ENCODE measurements at regions not wholly inside any gene's neighbourhood (a gene's known extent, or its start where the extent isn't known, plus 50 kb on each side); places are given as distances from the start of the nearest gene placed in this dataset.
"Not testable (repeated sequence)": the region's sequence is repeated elsewhere in the genome, so short reads cannot be mapped to it uniquely, and the experiment has no call there.

DNA sequence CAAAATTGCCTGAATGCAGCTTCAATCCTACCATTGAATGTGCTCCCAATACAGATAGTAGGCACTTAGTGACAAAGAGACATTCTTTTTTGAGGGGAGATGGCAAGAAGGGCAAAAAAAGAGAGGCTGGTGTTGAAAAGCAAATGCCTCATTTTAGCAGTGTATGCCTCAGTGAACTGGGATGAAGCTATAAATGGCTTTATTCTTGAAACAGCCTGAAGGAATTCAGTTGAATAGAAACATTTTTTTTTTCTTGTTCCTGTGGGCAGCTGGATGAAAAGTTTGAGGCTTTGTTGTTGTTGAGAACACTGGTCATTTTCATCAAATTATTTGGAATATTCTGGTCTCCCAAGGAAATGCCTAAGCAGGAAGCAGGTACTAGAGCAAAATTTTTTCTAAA is 228.9 kb downstream of the RNF144A start:
- DNase-seq: no peak

DNA sequence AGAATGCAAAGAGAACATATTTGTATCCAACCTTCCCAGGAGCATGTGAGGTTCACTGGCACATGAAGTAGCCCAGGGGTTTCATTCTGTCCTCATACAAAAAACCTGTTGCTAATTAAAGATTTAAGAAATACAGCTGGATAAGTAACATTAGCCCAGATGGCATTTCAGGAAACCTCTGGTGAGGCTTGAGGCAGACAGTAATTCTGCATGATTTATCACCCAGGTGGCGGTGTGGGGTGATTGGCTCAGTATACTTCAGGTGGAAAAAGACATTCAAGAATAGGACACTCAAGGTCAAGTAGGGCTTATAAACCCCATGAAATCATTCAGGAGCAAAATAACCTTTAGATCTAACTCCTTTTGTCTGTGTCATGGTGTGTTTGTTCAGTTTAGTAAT is 237.4 kb downstream of the RNF144A start:
- no peak for DNase-seq

DNA sequence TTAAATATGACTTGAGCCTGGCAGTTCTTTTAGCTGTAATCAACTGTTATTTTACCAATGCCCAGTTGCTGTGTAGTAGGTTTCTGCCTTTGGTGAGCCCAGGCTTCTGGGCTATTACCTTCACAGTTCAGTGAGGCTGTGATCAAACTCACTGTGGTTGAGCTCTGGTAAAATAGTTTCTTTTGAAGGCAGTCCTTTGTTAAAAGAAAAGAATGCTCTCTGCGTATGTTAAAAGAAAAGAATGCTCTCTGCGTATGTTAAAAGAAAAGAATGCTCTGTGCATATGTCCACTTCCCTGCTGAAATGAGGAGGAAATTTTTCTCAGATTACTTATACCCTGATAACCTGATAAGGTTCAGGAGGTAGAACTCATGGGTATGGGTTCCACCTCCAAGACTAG is 244.3 kb downstream of the RNF144A start:
- no peak for DNase-seq

DNA sequence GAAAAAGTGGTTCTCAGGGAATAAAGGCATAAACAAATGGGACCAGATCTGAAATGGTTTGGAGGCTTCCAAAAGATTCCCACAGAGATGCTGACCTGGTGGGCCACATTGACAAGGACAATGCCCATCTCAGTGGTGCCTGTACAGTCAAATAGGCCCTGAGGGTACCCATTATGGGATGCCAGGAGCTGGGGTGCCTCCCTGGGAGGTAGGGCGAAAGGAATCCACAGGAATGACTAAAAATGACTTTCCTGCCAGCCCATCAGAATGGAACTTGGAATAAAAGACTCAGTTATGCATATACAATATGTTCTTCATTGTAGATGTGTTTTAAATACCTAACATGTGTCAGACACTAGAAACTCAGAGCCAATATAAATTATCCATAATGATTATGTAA is 248.5 kb downstream of the RNF144A start:
- DNase-seq: no peak

DNA sequence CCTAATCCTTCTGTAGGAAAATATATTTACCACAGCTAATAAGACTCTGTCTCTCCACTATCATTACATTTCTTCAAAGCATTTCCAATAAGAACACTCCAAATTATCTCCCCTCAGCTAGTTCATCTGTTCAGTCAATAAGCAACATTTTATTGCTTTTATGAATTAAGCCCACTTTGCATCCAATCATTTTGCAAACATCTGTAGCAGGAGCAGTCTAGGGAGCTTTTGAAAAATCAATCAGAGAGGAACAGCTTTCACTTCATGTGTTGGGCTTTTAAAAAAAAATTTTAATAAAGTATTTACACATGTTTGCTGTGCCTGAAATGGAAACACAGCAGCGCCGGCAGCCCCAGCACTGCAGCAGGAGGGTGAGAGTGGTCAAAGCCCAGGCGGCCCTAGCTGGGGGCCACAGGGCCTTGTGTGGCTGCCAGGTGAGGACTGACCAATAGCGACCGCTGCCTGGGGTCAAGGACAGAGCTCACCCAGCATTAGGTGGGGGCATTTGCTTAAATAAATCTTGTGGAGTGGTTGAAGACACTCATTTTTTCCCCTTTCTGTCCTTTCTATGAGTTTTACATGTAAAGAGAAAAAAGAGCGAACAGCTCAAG is 250.7 kb downstream of the RNF144A start:
- no peak for DNase-seq

DNA sequence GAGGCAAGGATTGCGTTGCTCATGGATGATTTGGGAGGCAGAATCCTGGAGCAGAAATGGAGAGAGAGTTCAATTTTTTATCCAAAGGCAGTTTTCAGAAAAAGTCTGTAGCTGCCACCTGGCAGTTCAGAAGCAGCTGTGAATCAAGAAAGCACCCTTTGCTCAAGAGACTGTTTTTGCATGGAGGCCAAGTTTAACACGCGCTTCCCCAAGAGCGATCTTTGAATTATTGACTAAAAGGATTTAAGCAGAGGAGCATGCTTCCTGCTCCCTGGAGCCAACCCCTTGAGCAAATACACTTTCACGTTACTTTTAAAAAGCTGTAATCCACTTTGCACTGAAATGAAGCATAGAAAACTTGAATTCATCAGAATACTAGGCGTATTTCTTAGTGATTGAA is 252.4 kb downstream of the RNF144A start:
- DNase-seq: no peak

DNA sequence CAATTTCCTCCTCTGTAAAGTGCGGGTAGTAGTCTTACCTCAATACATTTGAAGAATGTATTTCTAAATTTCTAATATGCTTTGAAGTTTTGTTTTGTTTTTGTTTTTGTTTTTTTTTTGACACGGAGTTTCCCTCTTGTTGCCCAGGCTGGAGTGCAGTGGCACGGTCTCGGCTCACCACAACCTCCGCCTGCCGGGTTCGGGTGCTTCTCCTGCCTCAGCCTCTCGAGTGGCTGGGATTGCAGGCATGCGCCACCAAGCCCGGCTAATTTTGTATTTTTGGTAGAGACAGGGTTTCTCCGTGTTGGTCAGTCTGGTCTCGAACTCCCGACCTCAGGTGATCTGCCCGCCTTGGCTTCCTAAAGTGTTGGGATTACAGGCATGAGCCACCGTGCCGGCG is 261.8 kb downstream of the RNF144A start:
- not testable (repeated sequence) for DNase-seq

DNA sequence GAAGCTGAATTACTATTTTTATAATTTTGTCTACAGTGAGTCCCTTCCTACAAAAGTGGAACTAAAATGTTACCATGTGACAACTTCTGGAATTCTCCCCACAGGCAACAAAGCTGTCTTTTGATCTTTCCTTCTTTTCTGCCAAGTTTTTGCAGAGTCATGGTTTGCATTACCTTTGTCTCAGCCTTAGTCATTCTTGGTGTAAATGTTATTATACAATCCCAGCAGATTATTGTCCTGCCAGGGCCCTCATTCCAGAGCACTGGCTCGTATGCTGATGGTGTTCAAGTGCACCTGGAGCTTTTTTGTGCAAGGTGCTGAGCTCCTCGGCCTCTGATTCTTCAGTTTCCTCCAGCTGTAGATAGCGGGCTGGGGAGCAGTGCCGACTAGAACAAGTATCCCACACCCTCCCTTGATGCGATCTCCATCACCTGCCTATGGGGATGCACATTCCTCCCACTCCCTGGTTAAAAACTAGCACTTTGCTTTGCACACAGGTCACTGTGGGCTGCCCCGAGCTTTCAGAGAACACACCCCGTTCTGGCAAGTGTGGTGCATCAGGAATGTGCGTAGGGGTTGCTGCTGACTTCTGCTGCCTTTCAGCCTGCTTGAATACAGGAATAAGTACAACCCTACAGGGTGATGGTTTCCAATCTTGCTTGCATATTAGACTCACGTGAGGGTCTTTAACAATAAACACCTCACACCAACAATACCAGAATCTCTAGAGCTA is 263.6 kb downstream of the RNF144A start:
- DNase-seq: no peak

DNA sequence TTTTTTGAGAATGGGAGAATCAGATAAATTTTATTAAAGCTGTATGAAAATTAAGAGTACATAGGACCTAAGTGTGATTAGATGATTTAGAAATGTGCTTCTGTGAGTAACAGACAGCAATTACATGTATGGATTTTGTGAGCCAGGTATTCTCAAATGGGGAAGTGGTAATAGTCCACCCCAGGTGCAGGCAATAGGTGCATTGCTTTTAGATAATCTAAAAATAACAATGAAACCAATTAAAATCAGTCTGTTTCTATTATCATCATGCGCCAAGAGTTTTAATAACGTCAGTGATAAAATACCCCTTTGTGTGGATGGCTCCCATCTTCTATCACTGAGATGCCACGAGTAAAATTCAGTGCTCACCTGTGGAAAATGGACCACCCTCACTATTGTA is 265.3 kb downstream of the RNF144A start:
- no peak for DNase-seq

DNA sequence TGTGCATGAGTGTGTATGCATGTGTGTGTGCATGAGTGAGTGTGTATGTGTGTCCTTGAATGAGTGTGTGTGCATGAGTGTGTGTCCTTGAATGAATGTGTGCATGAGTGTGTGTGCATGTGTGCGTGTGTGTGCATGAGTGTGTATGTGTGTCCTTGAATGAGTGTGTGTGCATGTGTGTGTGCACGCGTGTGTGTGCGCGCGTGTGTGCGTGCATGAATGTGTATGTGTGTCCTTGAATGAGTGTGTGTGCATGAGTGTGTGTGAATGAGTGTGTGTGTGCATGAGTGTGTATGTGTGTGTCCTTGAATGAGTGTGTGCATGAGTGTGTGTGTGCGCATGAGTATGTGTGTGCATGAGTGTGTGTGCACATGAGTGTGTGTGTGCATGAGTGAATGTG is 271.9 kb downstream of the RNF144A start:
- no peak for DNase-seq

DNA sequence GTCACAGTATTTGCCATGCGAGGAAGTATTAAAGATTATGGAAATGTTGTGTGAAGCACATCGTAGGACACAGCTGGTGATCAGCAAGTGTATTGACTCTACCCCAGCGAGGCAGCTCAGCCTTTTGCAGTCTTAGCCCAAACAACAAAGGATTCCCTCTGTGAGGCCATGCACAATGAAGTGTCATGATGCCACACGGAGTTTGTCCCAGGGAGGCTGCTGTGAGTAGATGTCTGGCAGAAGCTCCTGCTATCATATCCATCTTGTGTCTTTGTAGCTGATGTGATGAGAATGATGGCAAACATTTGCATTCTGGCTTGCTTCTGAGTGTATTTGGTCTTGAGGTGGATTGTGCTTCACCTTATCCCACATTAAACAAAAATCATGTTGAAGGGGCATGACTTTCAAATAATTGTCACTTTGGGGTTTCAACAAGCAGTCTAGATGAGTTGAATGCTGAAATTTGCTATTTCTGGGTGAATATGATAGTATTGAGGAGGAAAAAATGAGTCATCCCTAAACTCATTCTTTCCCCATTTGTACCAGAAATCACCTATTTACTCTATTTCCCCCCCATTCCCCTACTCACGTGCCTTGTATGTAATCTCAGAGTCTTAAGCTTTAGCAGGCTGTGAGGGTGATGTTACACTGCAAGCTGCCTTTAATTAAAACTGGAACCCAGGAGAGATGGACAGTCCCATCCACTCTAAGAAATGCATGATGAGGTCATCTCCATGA is 273.5 kb downstream of the RNF144A start:
- no peak for DNase-seq

DNA sequence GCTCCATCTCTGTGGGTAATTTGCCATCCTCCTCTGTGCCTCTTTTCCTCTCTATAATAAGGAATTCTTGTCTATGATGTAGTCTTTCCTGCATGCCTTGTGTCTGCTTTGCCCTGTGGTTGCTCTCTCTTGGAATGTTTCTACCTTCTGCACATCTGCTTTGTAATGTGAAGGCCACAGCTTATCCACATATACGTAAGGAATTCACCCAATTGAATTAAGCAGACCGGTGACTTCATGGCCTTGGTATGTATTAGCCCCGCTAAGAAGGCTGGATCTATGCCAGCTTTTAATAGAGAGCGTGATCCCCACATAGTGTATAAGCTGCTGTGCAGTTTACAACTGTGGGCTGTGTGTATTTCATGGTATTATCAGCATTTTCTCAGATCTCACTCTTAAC is 274.7 kb downstream of the RNF144A start:
- DNase-seq: no peak

DNA sequence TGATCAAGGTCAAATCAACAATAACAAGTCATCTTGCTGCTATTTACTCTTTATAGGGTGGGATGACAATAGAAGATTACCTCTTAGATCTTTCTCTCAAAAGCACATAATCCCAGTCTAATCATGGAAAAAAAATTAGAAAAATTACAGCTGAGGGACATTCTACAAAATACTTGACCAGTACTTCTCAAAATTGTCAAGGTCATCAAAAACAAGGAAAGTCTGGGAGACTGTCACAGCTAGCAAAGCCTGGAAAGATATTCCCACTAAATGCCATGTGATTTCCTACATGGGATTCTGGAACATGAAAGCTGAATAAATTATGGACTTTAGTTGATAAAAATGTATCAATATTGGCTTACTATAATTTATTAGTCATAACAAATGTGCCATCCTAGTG is 276.2 kb downstream of the RNF144A start:
- no peak for DNase-seq

DNA sequence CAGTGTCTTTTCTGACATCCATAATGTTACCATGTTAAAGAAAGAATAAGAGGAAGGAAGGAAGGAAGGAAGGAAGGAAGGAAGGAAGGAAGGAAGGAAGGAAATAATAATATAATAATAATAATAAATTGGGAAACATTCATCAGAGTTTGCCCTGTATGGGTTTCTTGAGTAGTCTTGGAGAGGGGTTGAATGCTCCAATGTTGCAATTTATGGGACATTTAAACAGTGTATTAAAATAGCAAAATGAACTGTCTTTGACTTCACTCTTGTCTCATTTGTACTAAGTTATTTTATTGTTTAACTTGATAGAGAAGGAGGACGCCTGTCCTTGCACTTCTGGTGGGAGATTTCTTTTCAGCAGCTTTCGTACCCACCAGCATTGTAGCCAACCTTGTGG is 277.7 kb downstream of the RNF144A start:
- DNase-seq: no peak

DNA sequence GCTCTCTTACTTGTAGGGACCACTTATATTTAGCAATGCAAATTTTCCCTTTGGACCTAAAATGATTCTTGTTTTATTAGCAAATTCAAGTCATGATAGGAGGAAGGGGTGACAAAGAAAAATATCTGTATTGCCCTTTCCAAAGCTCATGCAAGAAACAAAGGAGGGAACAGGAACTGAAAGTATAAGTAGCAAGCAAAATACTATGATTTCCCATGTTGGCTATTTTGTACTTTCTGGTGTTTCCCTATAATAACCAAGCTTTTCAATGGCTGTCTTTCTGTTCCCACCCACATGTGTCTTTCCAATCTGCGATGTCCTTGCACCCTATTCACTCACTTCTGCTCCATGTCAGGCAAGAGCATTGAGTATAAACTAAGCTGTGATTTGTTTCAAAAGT is 279.7 kb downstream of the RNF144A start:
- DNase-seq: no peak

DNA sequence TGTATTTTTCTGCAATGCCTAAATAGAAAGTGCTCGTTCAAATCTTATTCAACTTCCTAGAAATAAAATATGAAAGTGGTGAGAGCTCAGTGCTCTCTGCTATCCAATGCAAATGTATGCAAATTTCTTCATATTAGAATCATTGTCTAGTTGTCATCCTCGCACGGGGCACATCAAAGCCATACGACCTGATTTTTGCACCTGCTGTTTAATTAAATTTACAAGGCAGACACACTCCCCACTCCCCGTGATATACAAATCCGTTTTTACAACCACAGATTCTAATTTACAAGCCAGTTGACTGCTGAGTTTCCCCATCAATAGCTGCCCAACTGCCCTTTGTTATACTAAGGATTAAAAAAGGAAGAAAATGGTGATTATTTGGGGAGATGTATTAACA is 284.6 kb downstream of the RNF144A start:
- no peak for DNase-seq

DNA sequence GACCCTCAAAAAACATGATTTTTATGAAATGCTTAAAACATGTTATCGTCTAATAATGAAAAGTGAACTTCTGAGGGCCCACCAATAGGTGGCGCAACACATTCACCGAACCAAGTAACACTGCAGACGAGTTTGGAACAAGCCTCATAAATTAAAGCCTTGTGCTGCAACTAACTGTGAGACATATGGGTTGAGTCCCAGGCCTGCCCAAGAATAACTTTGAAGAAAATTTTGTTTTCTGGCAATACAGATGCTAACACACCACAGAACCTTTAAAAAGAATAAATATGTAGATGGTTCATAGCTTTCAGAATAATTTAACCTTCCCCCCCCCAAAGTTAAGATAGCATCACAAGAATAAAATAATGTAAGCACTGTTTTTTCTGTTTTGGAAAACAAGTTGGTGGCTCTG is 285.9 kb downstream of the RNF144A start:
- peak; percentile 25 for DNase-seq

DNA sequence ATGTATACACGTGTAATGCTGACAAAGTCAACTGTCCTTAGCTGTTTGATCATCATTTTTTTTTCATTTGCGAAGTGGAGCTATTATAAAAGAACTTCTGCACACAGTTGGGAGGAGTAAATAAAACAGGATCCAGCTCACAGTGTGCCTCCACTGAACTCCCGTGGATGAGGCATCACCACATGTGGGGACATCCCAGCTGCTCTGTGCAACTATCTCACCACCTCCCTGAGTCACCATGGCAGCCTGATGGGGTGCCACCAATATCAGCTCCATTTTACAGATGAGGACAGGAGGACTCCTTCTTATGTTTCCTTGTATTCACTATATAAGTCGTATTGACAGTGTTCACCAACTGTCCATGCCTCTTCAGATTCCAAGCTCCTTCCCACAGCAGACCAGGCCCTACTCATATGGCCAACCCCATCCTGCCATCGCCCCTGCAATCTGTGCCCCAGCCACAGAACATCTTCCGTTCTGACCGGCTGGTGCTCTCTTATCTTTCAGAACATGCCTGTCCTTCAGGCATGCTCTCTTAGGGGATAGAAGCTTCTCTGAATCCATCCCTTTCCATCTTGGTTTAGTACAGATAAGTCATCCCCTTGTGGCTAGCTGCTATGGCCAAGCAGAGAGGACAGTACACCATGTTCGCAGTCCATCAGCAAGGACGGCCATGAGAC is 288.1 kb downstream of the RNF144A start:
- no peak for DNase-seq

DNA sequence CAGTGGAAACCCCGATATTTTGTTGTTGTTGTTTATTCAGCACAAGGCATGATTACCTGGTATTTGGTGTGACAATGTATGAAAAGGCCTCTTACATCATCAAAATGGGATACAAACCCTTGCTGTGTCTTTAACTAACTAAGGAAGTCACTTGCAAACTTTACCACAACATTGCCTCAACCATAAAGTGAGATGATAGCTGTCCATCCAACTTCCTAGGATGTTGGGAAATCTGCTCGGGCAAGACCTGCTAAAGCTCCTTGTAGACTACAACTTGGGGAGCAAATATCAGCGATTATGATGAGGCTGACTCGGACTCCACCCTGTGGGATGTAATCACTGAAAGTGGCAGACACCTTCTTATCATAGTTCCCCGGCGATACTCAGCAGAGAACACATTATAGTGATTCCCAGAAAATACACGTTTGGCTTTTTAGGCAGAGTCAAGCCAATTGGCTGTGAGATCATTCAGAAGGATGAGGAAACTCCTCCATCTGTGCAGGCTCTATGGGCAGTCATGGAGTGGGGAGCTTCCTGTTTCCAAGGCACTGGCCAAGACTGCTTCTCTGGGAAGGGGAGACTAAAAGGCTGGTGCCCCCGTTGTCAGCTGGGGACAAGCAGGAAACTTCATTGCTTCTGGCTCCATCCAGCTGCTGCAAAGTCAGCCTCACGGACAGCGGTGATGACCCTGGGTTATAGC is 289.0 kb downstream of the RNF144A start:
- no peak for DNase-seq

DNA sequence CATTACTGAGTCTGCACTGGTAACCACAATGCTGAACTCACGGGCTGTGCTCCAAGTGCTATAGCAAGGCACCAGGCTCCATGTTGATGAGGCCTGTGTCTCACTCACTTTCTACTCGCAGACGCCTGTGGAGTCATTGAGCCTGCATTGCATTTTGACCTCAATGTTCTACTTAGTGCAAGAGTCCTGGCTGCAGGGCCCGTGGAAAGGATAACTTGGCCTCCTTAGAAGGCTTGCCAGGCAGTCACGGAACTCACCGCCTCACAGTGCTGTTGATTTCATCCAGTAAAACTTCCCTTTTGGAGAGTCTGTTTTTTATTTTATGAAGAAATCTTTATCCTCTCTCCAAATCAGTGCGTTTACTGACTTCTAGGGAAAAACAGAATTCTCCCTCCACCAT is 290.4 kb downstream of the RNF144A start:
- no peak for DNase-seq

DNA sequence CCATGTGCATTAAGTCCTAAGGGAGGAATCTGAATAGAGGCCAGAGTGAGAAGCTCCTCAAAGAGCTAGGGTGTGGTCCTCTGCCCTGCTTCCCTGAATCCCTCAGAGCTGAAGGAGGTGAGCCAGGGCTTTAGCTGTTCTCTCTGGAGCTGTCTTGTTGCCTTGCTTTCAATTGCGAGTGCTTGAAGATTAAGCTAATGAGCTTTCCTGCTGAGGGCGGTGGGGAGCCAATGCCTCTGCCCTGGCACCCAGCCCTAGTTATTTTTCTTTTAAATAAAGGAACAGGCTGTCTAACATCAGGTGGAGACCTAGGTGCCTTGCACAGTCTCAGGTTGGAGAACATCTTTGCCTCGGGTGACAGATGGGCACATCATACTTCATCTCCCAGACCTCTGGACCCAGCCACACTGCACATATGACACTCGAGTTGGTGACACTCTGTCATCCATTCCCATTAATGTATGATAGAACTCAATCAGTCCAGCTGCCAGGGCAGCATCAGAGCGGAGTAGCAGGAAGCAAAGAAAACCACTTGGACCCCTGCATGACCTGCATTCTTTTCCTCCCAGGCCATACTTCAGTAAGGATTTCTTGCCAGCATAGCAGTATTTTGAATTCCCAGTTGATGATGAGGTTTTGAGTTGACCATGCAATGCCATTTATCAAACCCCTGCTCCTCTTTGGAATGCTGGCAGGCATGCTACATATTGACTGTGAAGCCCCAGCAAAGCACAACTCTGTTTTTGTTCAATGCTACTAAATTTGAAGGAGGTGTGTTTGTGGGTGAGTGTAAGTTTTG is 292.7 kb downstream of the RNF144A start:
- DNase-seq: no peak

DNA sequence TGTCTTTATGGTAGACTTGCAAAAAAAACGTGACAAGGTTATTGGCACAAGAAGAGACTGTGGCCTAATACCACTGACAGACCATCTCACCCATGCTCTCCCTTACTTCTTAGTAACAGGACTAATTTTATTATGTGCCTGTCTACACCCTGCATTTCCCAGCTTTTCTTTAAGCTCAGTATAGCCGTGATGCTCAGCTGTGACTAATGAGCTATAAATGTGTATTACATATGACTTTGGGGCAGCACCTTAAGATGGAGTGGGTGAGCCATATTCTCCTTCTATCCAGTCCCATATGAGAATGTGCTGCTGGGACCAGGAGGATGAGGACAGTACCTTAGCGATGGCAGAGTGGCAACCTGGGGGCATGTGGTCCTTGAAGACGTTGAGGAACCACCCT is 293.5 kb downstream of the RNF144A start:
- no peak for DNase-seq
